ENCODE measurements at regions not wholly inside any gene's neighbourhood (a gene's known extent, or its start where the extent isn't known, plus 50 kb on each side); places are given as distances from the start of the nearest gene placed in this dataset.

DNA sequence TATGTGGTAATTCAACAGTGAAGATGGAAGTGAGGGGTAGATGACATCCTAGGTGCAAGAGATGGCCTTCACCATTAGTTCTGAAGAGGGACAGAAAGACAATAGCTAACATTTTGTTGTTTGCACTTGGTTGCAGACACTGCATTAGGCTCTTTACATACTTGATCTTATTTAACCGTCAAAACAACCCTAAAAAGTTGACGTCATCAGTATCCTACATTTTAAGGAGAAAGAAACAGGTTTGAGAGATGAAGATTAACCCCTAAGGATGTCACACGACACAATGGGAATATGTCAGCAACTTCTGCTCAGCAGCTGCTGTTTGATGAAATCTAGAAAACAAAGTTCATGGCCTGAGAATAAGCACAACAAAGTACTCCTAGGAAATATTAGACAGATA is 72.6 kb upstream of the MC3R start:
- TF ChIP-seq, protein P1, sequence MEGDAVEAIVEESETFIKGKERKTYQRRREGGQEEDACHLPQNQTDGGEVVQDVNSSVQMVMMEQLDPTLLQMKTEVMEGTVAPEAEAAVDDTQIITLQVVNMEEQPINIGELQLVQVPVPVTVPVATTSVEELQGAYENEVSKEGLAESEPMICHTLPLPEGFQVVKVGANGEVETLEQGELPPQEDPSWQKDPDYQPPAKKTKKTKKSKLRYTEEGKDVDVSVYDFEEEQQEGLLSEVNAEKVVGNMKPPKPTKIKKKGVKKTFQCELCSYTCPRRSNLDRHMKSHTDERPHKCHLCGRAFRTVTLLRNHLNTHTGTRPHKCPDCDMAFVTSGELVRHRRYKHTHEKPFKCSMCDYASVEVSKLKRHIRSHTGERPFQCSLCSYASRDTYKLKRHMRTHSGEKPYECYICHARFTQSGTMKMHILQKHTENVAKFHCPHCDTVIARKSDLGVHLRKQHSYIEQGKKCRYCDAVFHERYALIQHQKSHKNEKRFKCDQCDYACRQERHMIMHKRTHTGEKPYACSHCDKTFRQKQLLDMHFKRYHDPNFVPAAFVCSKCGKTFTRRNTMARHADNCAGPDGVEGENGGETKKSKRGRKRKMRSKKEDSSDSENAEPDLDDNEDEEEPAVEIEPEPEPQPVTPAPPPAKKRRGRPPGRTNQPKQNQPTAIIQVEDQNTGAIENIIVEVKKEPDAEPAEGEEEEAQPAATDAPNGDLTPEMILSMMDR (IDR thresholded peaks at IDR 0.05; ENCODE audit: low read length), result no peak
- no peak for TF ChIP-seq EZH2 (optimal IDR thresholded peaks at IDR 0.05; ENCODE audit: low read depth, low read length)
